Skeletal muscle satellite cell (primary cell): ENCODE measurements at regions not wholly inside any gene's neighbourhood (a gene's known extent, or its start where the extent isn't known, plus 50 kb on each side); places are given as distances from the start of the nearest gene placed in this dataset.

Experiments
- H3K27me3 ChIP-seq: 2 replicates; pipeline ENCODE4 v1.7.0; 2013; ENCODE audit warnings: low read length; ENCODE audit not compliant: control insufficient read depth, insufficient read depth
- H3K36me3 ChIP-seq: 2 replicates; pipeline ENCODE4 v1.7.0; 2013; ENCODE audit warnings: mild to moderate bottlenecking, control low read depth, low read length; ENCODE audit not compliant: insufficient read depth
- H3K4me1 ChIP-seq: 2 replicates; pipeline ENCODE4 v1.7.0; 2013; ENCODE audit warnings: low read length; ENCODE audit not compliant: control insufficient read depth, insufficient read depth
- H3K4me2 ChIP-seq: 2 replicates; pipeline ENCODE4 v1.7.0; 2013; ENCODE audit warnings: mild to moderate bottlenecking, low read length
- H3K4me3 ChIP-seq: 2 replicates; pipeline ENCODE4 v1.7.0; 2013; ENCODE audit warnings: low read length
- H3K9ac ChIP-seq: 2 replicates; pipeline ENCODE4 v1.7.0; 2013; ENCODE audit warnings: mild to moderate bottlenecking, low read depth, low read length, moderate library complexity
- H3K9me3 ChIP-seq: replicated peaks from 2 replicates; pipeline ENCODE4 v1.7.0; 2013; ENCODE audit warnings: mild to moderate bottlenecking, control low read depth, low read length

DNA sequence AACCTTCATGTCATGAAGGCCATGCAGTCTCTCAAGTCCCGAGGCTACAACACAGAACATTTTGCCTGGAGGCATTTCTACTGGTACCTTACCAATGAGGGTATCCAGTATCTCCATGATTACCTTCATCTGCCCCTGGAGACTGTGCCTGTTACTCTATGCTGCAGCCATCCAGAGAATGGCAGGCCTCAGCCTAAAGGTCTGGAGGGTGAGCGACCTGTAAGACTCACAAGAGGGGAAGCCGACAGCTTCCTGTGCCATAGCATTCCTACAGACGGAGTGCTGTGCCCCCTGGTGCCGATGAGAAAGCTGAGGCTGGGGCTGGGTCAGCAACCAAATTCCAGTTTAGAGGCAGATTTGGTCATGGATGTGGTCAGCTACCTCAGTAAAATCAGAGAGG, 51.3 kb upstream of the CADPS start:
- Histone ChIP-seq H3K4me1 (peaks cover 18% of the 10 kb centered on the region), H3K36me3 (no peaks in the 10 kb centered on the region), H3K27me3 (peaks cover 3% of the 10 kb centered on the region), H3K9ac (no peak overlapping the region), H3K4me2 (no peak overlapping the region), H3K4me3 (no peak overlapping the region), H3K9me3 (no peaks in the 10 kb centered on the region)

DNA sequence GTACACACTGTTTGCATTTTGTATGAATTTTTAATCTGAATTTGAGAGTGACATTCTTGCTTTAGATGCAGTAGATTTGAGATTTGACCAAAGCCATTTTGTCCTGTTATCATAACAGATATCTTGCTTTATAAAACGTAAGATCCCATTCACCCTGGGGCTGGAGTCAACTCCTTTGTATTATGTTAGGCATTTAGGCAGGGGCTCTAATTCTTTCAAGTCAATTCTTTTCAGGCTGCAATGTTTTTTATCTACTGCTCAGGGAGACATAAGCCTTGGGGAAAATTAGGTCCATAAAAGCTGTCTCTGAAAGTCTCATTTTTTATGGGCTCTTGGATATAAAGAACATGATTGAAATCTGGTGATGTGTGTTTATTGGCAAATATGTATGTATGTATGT, 53.0 kb upstream of the CADPS start:
- H3K36me3 ChIP-seq: no peaks in the 10 kb centered on the region
- peaks cover 2% of the 10 kb centered on the region for H3K4me1 ChIP-seq
- no peak overlapping the region for H3K4me3 ChIP-seq
- no peaks in the 10 kb centered on the region for H3K9me3 ChIP-seq
- H3K4me2 ChIP-seq: no peak overlapping the region
- peaks cover 3% of the 10 kb centered on the region for H3K27me3 ChIP-seq
- no peak overlapping the region for H3K9ac ChIP-seq

DNA sequence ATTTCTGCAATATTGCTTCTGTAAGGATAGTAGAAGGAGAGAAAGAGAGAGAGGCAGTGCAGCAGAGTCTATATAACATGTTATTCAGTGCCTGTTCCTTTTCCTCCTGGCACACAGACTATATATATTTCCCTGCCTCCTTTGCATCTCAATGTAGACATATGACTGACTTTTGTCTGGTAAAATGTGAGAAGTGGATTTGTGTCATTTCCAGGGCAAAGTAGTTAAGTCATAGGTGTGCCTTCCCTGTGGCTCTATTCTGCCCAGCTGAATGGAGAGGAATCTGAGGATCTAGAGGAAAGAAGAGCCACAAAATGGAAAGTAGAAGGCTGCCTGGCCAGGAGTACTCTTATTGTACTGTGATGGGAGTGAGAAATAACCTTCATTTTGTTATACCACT, 54.6 kb upstream of the CADPS start:
- H3K4me2 ChIP-seq: no peak overlapping the region
- no peak overlapping the region for H3K9ac ChIP-seq
- no peaks in the 10 kb centered on the region for H3K9me3 ChIP-seq
- no peaks in the 10 kb centered on the region for H3K36me3 ChIP-seq
- peaks cover 3% of the 10 kb centered on the region for H3K27me3 ChIP-seq
- no peak overlapping the region for H3K4me3 ChIP-seq
- H3K4me1 ChIP-seq: no peaks in the 10 kb centered on the region

DNA sequence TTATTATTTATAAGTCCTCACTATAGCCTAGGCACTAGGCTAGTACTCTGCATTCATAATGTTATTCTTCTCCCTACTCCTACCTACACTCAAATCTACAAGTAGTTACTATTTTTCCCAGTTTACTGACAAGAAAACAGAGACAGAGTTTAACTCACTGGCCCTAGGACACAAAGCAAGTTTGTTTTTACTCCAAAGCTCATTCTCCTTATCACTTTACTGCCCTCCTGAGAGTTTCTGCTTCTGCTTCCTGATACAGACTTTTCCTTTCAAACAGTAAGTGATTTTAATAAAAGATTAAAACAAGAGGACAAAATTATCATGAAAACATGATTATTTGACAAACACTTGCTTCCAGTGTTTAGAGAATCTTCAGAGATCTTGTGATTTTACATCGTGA, 60.6 kb upstream of the CADPS start:
- Histone ChIP-seq H3K27me3 (no peaks in the 10 kb centered on the region), H3K36me3 (no peaks in the 10 kb centered on the region), H3K9ac (no peak overlapping the region), H3K4me3 (no peak overlapping the region), H3K4me1 (peaks cover under 1% of the 10 kb centered on the region), H3K4me2 (no peak overlapping the region), H3K9me3 (no peaks in the 10 kb centered on the region)

DNA sequence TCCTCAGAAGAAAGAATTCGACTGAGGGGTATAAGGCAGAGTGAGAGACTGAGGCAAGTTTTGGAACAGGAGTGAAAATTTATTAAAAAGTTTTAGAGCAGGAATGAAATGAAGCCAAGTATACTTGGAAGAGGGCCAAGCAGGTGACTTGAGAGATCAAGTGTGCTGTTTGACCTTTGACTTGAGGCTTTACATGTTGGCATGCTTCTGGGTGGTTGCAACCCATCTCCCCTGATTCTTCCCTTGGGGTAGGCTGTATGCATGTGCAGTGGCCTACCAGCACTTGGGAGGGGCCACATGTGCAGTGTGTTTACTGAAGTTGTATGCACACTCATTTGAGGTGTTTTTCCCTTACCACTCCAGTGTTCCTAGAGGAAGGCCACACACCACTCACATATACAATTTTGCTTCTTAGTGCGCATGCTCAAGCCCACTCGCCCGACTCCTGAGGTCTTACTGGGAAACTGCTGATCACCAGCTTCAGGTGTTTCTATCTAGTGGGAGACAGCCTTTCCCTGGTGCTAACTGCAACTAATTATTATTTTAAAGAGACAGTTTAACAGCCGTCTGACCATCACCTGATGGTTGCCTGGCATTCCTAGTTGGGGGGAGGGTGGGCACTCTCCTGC, 61.5 kb upstream of the CADPS start:
- Histone ChIP-seq H3K9me3 (no peaks in the 10 kb centered on the region), H3K4me1 (peaks cover 7% of the 10 kb centered on the region), H3K4me2 (no peak overlapping the region), H3K9ac (no peak overlapping the region), H3K4me3 (no peak overlapping the region), H3K36me3 (no peaks in the 10 kb centered on the region), H3K27me3 (no peaks in the 10 kb centered on the region)

DNA sequence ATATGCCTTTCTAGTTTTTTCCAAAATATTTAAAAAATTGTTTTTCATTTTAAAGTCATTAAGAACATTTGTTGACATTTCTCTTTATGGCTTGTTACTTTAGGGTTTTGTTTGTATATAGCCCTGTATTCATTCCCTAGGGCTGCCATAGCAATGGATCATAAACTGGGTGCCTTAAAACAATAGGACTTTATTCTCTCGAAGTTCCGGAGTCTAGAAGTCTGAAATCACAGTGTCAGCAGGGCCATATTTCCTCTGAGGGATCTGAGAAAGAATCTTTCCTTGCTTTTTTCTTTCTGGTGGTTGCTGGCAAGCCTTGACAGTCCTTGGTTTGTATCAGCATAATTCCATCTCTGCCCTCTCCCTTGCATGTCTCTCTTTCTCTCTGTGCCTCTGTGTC, 63.4 kb upstream of the CADPS start:
- Histone ChIP-seq H3K9ac (no peak overlapping the region), H3K9me3 (no peaks in the 10 kb centered on the region), H3K4me3 (no peak overlapping the region), H3K4me1 (peaks cover 7% of the 10 kb centered on the region), H3K4me2 (no peak overlapping the region), H3K27me3 (no peaks in the 10 kb centered on the region), H3K36me3 (no peaks in the 10 kb centered on the region)

DNA sequence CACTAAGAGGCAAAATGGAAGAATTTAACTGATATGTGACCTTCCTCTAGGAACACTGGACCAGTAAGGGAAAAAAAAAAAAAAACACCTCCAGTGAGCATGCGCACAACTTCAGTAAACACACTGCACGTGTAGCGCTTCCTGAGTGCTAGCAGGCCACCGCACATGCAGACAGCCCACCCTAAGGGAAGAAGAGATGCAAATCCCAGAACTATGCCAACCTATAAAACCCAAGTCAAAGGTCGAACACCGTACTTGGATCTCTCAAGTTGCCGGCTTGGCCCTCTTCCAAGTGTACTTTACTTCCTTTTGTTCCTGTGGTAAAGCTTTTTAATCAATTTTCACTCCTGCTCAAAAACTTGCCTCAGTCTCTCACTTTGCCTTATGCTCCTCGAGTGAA, 64.5 kb upstream of the CADPS start:
- Histone ChIP-seq H3K9me3 (no peaks in the 10 kb centered on the region), H3K9ac (no peak overlapping the region), H3K27me3 (no peaks in the 10 kb centered on the region), H3K36me3 (no peaks in the 10 kb centered on the region), H3K4me2 (no peak overlapping the region), H3K4me1 (peaks cover 7% of the 10 kb centered on the region), H3K4me3 (no peak overlapping the region)

DNA sequence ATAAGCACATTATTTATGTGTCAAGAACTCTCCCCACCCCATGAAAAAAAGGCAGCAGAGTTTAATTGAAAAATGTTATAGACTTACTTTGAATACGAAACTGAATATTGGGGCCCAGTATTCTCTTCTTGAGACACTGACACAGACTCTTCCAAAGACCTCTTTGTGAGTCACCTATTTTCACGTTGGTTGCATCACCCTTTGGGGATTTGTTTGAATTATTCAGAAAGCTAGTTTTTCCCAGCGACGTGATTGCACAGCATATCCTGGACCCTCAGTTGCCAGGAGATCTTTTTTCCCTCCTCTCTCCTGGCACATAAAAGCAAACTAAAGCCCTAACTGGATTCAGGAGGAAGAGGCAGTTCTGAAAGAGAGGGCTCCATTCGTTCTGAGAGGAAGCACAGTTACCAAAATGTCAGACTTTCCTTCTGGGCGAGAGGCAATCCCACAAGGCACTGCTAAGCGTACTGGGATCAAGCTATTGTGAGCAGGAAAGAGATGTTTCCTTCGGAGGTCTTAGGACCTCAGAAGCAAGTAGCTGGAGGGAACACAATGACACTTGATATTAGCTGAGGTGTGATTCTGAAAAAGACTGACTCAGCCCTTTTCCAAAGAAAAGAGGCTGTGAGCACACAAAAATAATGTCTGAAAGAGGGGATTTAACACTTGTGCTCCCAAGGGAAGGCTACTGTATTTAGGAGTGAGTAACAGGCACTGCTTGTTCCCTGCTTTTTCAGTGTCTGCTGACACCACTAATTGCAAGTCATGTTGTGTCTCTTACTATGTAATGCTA, 65.8 kb upstream of the CADPS start:
- H3K9me3 ChIP-seq: no peaks in the 10 kb centered on the region
- H3K36me3 ChIP-seq: no peaks in the 10 kb centered on the region
- no peak overlapping the region for H3K4me3 ChIP-seq
- no peak overlapping the region for H3K9ac ChIP-seq
- H3K4me2 ChIP-seq: peak overlapping the region; percentile 60
- H3K4me1 ChIP-seq: peaks cover 7% of the 10 kb centered on the region
- no peaks in the 10 kb centered on the region for H3K27me3 ChIP-seq

DNA sequence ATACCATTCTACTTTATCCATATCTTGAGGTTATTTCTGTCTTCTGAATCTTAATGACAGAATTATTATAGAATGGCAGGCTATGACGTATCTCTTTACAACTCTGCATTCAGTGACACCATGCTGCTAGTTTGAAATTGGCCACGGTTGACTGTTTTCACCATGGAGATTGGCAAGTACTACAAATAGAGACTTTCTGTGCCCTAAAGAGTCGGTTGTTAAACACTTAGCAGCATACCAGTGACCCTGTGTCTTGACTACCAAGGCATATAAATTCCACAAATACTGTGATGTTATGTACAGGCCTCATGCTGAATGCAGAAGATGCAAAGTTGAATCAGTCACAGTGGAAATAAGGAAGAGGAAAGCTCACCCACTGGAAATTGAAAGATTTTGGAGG, 67.0 kb upstream of the CADPS start:
- H3K9me3 ChIP-seq: no peaks in the 10 kb centered on the region

DNA sequence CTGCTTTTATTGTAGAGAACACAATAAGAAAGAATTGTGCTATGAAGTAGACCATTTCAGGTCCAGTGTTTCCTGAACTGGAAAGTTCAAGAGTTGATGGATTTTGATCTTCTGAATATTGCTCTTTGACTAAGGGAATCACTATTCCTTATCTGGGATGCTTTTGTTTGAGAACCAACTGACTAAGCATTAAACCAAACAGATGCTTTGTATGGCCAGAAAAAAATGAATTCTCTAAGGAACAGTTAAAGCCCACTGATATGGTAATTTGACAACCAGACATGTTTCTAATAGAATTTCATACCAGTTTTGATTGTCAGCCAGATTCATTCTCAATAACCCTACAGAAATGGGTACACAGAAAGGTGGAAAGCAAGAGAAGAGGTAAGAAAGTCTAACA, 67.5 kb upstream of the CADPS start:
- Histone ChIP-seq H3K4me2 (no peak overlapping the region), H3K4me3 (no peak overlapping the region)

More for the DNA sequence above, 67.0 kb upstream of the CADPS start:
- H3K36me3 ChIP-seq: no peaks in the 10 kb centered on the region
- H3K4me1 ChIP-seq: peaks cover 7% of the 10 kb centered on the region
- no peak overlapping the region for H3K4me3 ChIP-seq
- H3K4me2 ChIP-seq: no peak overlapping the region
- no peaks in the 10 kb centered on the region for H3K27me3 ChIP-seq
- no peak overlapping the region for H3K9ac ChIP-seq

DNA sequence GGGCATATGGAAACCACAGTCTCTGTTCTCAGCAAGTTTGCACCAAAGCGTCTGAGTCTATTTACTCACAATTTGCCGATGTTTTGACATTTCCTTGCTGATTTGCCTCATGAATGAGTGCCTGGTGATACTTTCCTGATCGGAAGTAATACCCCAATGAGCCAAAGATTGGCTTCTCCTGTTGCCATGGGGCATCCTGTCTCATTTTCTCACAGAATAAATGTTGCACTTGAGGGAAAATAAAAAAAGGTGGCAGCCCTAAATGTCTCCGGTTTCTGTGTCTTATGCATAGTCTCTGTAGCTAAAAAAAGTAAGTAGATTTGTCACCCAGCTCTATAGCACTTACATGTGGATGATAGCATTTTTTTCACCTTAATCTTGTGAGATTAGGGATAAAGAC, 73.7 kb upstream of the CADPS start:
- no peak overlapping the region for H3K4me2 ChIP-seq
- no peaks in the 10 kb centered on the region for H3K9me3 ChIP-seq
- no peak overlapping the region for H3K4me3 ChIP-seq
- H3K36me3 ChIP-seq: no peaks in the 10 kb centered on the region
- H3K4me1 ChIP-seq: no peaks in the 10 kb centered on the region
- H3K9ac ChIP-seq: no peak overlapping the region
- no peaks in the 10 kb centered on the region for H3K27me3 ChIP-seq

More for the DNA sequence above, 67.5 kb upstream of the CADPS start:
- Histone ChIP-seq H3K9me3 (no peaks in the 10 kb centered on the region), H3K9ac (no peak overlapping the region), H3K36me3 (no peaks in the 10 kb centered on the region), H3K27me3 (no peaks in the 10 kb centered on the region), H3K4me1 (peaks cover 7% of the 10 kb centered on the region)

DNA sequence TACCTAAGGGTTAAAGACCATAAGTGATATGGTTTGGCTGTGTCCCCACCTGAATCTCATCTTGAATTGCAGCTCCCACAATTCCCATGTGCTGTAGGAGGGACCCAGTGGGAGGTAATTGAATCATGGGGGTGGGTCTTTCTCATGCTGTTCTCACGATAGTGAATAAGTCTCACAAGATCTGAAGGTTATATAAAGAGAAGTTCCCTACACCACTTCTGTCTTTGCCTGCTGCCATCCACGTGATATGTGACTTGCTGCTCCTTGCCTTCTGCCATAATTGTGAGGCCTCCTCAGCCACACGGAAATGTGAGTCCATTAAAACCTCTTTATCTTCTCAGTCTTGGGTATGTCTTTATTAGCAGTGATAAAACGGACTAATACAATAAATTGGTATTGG, 75.0 kb upstream of the CADPS start:
- Histone ChIP-seq H3K9me3 (no peaks in the 10 kb centered on the region), H3K4me3 (no peak overlapping the region), H3K4me2 (no peak overlapping the region), H3K36me3 (no peaks in the 10 kb centered on the region), H3K27me3 (peaks cover 4% of the 10 kb centered on the region), H3K4me1 (no peaks in the 10 kb centered on the region), H3K9ac (no peak overlapping the region)
